HG02678 (cell line): ENCODE measurements at regions not wholly inside any gene's neighbourhood (a gene's known extent, or its start where the extent isn't known, plus 50 kb on each side); places are given as distances from the start of the nearest gene placed in this dataset.

Experiments
- ATAC-seq: cut with Tn5 transposase; IDR thresholded peaks from one replicate; pipeline ENCODE4 v1.9.1; 2021; ENCODE audit warnings: mild to moderate bottlenecking, moderate library complexity; ENCODE audit not compliant: unreplicated experiment

GRCh38 chr1:103256490-103256889 lies 148.2 kb upstream of the COL11A1 start:
- no peak for ATAC-seq

- ATAC-seq = no peak
These were observed 146.4 kb upstream of the COL11A1 start for GRCh38 chr1:103254691-103255090.

GRCh38 chr1:103250441-103250861 lies 142.1 kb upstream of the COL11A1 start:
- ATAC-seq = no peak

DNA sequence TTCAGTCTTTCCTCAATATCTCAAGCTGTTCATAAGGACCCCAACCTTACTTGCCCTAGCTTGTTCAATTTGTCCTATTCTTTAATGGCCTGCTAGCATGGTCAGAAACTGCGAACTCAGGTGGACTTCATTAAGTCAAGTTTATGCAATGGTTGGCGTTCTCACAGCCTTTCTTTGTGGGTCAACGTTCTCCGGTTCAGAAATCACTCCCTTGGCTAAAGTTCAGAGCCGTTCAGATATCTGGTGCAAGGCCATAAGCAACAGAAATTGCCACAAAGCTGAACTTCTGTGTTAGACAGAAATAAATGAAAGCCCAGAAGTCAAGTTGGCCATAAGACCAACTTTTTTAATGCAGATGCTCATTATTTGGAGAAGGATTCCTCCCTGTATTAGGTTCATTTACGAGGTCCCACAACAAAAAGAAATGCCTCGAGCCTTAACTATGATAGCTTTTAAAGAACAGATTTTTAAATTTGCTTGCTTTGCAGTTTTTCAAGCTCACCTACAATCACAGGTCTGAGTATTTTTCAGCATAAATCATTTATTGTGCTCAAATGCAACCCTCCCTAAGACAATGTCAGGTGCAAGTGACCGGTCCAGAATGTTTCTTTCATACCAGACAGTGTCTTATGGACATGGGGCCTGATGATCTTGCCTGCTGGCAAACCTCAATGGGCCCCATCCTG lies 140.2 kb upstream of the COL11A1 start:
- no peak for ATAC-seq

DNA sequence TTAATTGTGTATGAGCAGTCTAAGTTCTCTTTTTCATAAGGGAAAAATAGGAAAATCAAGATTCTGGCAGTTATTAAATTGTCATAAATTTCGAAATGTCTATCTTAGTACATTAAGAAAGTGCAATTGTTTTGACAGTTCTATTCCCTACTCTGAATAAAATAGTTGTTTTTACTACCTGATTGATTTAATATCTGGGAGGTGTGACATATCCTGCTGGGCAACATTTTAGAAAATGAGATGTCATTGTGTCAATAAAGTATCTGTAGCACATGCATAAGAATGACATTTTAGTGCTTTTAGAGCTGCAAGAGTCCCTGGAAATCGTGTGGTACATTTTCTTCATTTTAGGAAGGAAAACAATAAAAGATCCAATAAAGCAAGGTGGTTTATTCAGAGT lies 139.2 kb upstream of the COL11A1 start:
- no peak for ATAC-seq

GRCh38 chr1:103243481-103243880 lies 135.2 kb upstream of the COL11A1 start:
- no peak for ATAC-seq

GRCh38 chr1:103239034-103239433 lies 130.7 kb upstream of the COL11A1 start:
- ATAC-seq = no peak

DNA sequence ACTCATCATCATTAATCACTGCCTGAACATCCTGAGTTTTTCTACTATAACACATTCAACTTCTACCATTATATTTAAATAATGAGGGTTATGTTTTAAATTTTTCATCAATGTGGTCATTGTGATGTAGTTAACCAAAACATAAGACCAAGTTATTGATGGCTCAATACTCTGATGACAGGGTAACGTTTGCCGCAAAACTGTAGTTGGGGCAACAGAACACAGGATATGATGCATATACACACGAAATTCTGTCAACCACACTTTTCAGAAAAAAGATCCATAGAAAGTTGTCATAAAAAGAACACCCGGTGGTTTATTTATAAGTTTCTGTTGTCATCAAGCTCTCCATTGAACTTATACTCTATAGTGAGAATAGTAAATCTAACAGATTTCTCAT lies 121.7 kb upstream of the COL11A1 start:
- ATAC-seq = no peak

- no peak for ATAC-seq
These were observed 112.3 kb upstream of the COL11A1 start for GRCh38 chr1:103220631-103221041.

GRCh38 chr1:103218821-103219220 lies 110.5 kb upstream of the COL11A1 start:
- ATAC-seq = no peak

DNA sequence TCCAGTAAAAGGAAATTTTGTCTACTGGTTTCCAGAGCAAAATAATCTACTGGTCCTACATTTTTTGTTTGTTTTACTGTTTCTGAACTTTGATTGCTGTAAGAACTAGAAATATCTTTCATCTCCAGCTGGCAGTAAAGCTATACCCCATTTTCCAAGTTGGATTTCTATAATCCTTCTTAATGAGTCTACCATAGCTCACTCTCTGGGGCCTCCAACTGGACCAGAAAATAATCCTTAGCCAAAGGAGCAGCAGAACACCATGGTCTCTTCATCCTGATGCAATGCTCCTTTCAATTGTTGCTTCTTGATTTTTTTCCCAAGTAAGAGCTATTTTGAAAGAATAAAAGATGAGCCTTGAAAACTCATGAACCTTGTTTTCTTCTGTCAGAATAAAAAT lies 110.0 kb upstream of the COL11A1 start:
- ATAC-seq = no peak

DNA sequence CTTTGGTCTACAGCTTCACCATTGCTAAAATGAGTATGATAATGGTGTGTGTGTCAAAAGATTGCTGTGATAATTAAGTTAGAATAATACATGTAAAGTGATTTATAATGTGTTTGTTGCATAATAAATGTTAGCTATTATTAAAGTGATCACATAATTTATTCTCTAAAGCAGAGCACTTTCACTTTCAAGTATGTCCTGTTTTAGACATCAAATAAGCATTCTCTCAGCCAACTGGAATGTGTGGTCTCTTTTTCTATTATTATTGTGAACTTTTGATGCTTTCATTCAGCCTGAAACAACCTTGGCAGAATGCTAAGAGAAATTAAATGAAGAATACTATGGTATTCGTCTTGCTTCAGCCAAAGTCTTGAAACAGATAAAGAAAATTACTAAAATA lies 102.8 kb upstream of the COL11A1 start:
- no peak for ATAC-seq

DNA sequence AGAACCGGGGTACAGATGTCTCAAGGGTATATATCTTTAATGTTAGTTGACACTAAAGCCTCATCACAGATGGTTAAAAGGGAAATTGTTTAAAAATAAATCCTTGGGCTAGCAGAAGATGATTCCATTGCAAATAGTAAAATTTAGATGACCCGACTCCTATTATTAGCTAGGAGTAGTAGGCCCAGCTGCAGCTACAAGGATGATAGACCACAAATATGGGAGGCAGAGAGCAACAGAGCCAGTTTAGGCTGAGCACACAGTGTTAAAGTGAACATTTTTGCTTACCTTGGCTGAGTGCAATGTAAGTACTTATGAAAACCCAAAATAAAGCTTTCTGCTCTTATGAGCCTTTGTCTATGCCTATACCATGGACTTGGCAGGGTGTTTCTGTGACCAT lies 100.5 kb upstream of the COL11A1 start:
- ATAC-seq = no peak

GRCh38 chr1:103199001-103199400 lies 90.7 kb upstream of the COL11A1 start:
- ATAC-seq = no peak

- no peak for ATAC-seq
These were observed 89.8 kb upstream of the COL11A1 start for GRCh38 chr1:103198076-103198475.

DNA sequence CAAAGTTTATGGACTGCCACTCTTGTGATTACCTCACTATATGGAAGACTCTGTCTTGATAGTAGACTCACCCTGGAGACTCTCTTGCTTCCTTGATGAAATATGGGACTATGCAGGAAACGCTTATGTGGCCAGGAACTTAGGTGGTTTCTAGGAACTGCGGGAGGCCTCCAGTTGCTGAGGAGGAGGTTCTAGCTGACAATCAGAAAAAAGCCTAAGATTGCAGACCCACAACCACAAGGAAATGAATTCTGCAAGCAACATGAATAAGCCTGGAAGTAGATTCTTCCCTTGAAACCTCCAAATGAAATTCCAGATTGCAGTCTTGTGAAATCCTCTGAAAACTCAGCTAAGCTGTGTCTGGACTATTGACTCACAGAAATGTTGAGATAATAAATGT lies 88.9 kb upstream of the COL11A1 start:
- ATAC-seq = no peak

- ATAC-seq = no peak
These were observed 86.7 kb upstream of the COL11A1 start for GRCh38 chr1:103194984-103195383.

- ATAC-seq = no peak
These were observed 85.7 kb upstream of the COL11A1 start for GRCh38 chr1:103194060-103194459.

DNA sequence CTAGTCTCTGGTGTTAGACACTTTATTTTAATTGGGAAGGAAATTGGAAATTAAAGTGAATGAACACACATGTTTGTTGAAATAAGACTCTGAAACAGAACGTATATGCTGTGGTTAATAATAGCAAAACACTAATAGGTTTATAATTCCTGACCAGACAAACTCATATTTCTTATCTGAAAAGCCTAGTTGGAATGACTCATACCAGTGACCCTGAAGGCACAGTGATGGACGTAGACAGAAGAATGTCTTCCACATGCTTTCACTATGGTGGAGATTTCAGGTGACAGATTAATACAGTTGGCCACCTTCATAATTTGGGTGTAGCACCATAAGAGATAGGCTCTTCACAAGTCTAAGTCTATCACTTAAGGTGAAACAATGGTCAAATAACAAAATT lies 83.0 kb upstream of the COL11A1 start:
- ATAC-seq = no peak

GRCh38 chr1:103190766-103191165 lies 82.4 kb upstream of the COL11A1 start:
- no peak for ATAC-seq

GRCh38 chr1:103187673-103188072 lies 79.4 kb upstream of the COL11A1 start:
- no peak for ATAC-seq

DNA sequence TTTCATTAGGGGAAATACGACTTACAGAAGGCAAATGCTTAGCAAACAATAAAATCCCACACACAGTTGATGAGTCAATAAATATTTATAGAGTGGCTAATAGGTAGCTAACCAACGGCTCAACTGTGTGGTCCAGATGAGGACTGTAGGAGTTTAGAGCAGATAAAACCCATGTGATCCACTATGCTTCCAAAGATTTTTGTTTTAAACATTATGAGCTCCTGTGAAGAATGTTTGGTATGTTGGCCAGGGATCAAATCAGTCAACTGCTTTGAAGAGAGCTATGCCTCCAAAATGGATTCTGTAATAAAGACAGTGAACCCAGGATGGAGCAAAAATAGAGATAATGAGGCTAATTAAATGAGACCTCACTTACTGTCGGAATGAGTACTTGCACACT lies 72.3 kb upstream of the COL11A1 start:
- no peak for ATAC-seq

DNA sequence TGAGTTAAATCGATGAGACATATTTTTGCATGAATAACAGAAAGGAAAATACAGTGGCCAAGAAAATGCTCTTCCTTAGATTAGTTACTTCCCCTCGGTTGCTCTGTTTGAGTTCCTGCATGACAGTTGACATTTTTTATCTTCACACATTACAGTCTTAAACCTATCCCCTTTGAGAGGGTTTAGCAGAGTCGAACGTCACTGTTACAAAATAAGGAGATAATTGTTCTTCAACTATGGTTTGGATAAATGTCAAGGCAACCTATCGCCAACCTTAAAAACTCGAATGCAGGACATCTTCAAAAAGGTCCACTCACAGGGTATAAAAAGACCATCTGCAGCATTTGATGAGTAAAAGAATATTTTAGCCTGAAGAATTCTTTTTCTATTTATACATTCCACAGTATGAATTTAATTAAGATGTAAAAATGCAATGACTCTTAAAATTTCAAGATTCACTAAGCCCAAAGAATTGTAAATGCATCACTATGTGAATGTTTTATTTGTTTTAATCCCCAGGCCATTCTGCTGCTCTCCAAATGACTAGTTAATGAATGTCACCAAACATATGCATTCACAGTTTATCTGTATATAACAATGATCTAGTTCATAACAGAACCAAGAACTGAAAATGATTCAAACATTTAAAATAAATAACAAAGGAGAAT lies 68.9 kb upstream of the COL11A1 start:
- ATAC-seq = no peak
